Fibroblast of pulmonary artery (primary cell): ENCODE measurements at regions not wholly inside any gene's neighbourhood (a gene's known extent, or its start where the extent isn't known, plus 50 kb on each side); places are given as distances from the start of the nearest gene placed in this dataset.

Source experiments
- DNase-seq: peaks from one replicate; pipeline ENCODE4 v3.0.0-alpha.2; 2010; ENCODE audit warnings: low read depth
- H3K4me3 ChIP-seq: replicated peaks from 2 replicates; pipeline ENCODE4 v1.5.1; 2011; ENCODE audit warnings: low read depth, mild to moderate bottlenecking, control low read depth, low read length, moderate library complexity
- CTCF ChIP-seq: IDR thresholded peaks from 2 replicates; pipeline ENCODE4 v1.5.1; 2011; ENCODE audit warnings: mild to moderate bottlenecking, control low read depth, low read length, inconsistent platforms; ENCODE audit errors: missing control alignments

DNA sequence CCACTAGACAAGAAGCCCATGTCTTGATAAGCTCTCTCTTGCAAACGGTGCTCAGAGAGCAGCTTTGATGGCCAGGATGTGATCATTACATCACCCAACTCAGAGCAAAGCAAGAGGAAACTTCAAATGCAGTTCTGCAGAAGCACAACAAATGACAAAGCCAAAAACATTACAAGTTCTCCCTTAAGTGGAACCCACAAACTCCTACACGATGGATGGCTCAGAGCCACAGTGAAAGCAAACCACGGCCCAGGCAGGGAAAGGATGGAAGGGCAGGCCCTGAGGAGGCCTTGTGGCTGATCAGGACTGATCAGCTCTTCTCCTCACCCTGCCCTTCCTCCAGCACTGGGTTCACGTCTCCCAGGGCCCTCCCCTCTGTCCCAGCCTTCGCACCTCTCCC lies 326.4 kb downstream of the EIPR1 start:
- TF ChIP-seq CTCF: no peak
- no peak overlapping the region for H3K4me3 ChIP-seq
- no peak for DNase-seq

DNA sequence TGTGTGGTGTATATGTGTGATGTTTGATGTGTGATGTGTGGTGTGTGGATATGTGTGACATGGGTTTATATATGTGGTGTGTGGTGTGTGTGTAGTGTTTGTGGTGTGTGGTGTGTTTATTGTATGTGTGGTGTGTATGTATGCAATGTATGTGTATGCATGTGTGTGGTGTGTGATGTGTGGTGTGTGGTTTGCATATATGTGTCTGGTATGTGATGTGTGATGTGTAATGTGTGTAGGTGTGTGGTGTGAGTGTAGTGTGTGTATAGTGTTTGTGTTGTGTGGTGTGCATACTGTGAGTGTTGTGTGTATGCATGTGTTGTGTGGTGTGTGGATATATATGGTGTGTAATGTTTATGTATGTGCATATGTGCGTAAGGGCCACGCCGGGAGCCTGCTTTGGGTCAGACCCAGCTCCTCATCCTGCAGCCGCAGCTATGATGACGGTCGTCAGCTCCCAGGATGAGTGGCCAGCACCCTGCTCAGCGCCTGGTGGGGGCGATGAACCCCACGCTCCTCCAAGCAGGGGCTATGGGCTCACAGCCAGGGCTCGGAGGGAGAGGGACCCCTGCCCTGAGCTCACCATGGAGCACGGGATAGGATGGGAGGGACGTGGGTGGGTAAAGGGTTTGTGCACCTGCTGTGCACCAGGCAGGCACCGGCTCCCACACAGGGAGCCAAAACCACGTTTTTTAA lies 331.3 kb downstream of the EIPR1 start:
- TF ChIP-seq CTCF: no peak
- no peak for DNase-seq
- no peak overlapping the region for H3K4me3 ChIP-seq

DNA sequence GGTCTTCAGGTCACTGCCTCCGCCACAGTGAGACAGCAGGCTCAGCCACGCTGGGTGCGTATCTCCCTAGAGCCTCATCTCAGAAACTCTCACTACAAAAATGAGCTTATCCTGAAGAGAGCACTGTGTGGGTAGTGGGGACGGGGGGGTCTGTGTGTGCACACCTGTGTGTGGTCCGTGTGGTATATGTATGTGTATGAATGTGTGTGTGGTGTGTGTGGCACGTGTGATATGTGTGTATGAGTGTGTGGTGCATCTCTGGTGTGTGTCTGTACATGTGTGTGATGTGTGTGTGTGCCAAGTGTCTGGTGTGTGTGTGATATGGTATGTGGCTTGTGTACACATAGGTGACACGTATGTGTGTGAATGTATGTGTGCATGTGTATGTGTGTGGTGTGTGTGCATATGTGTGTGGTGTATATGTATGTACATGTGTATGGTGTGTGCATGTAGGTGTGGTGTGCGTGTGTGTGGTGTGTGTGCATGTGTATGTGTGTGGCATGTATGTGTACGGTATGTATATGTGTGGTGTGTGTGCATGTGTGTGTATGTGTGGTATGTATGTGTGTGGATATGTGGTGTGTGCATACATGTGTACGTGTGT lies 332.2 kb downstream of the EIPR1 start:
- TF ChIP-seq CTCF: no peak
- no peak overlapping the region for H3K4me3 ChIP-seq
- DNase-seq: no peak

DNA sequence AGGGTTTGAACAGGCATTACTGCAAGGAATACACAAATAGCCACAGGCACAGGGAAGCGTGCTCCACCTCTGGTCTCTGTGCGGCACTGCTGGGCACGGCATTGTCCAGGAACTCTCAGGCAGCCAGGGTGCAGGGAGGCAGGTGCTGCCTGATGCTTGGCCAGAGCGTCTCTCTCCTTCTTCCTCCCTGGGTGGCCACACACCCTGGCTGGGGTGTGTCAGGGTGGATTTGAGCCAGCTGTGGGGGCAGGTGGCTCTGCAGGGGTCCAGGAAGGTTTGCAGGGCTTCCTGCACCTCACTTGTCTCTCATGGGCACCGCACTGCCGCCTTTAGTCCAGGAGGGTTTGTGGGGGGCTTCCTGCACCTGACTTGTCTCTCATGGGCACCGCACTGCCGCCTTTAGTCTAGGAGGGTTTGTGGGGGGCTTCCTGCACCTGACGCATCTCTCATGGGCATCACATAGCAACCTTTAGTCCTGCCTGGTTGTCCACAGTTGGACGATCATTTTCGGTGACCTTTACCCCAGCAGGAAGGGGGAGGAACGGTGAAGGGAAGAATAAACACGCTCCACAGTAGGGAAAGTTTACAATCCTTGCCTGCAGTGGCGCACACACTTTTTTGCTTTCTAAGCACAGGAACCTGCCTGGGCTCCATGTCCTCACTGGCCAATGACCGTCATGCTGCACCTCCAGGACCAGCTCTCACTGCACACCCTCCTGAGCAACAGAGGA lies 332.9 kb downstream of the EIPR1 start:
- H3K4me3 ChIP-seq: no peak overlapping the region
- DNase-seq: no peak
- no peak for TF ChIP-seq CTCF

- H3K4me3 ChIP-seq: no peak overlapping the region
- TF ChIP-seq CTCF: no peak
- no peak for DNase-seq
These were observed 333.9 kb downstream of the EIPR1 start for GRCh38 chr2:3043726-3044125.

- DNase-seq: no peak
- no peak overlapping the region for H3K4me3 ChIP-seq
- TF ChIP-seq CTCF: no peak
These were observed 334.7 kb downstream of the EIPR1 start for GRCh38 chr2:3042601-3043585.
